Prostate gland (tissue), 2 donors: ENCODE measurements at regions not wholly inside any gene's neighbourhood (a gene's known extent, or its start where the extent isn't known, plus 50 kb on each side); places are given as distances from the start of the nearest gene placed in this dataset.

Experiments used
- DNase-seq: peaks from one replicate; pipeline ENCODE4 v3.0.0-alpha.2; 2019; ENCODE audit warnings: low spot score
- H3K27ac ChIP-seq, 2 donors: fragments of 200-600 bp; sonication (generic); 2 replicates each; pipeline ENCODE4 v1.5.1; 2017 to 2019
- H3K27me3 ChIP-seq: fragments of 200-600 bp; sonication (generic); replicated peaks from 2 replicates; pipeline ENCODE4 v1.5.1; 2019; ENCODE audit not compliant: insufficient read depth
- H3K36me3 ChIP-seq, 2 donors: fragments of 200-600 bp; sonication (generic); 1 replicate in 1 of 2; 2 replicates in 1 of 2; pipeline versions ENCODE4 v1.5.1 to v1.8.1; 2017 to 2019
- H3K4me1 ChIP-seq: fragments of 200-600 bp; sonication (generic); replicated peaks from 2 replicates; pipeline ENCODE4 v1.5.1; 2019
- H3K4me3 ChIP-seq, 2 donors: fragments of 200-600 bp; sonication (generic); 2 replicates each; pipeline ENCODE4 v1.5.1; 2017 to 2019
- H3K9me3 ChIP-seq: fragments of 200-600 bp; sonication (generic); 2 replicates; pipeline ENCODE4 v1.5.1; 2017
- CTCF ChIP-seq, 4 experiments: fragments of 200-600 bp in 2 of 4; fragments of 450-650 bp in 2 of 4; sonication (generic) in 2 of 4; IDR thresholded peaks; 1 replicate in 3 of 4; 2 replicates in 1 of 4; pipeline ENCODE4 v1.5.1; 2016 to 2019; ENCODE audit warnings: antibody characterized with exemption in 4 of 4, mild to moderate bottlenecking in 2 of 4, moderate library complexity in 2 of 4
- POLR2A ChIP-seq: fragments of 450-650 bp; IDR thresholded peaks from one replicate; pipeline ENCODE4 v1.6.1; 2016; ENCODE audit warnings: antibody characterized with exemption, mild to moderate bottlenecking
- POLR2AphosphoS5 ChIP-seq: sonication (generic); formaldehyde crosslinking; IDR thresholded peaks from one replicate; pipeline ENCODE4 v1.6.1; 2017; ENCODE audit warnings: antibody characterized with exemption
- WGBS: methylation state at CpG from one replicate; pipeline ENCODE4 v1.1.5; 2018; 5-methylcytosine and 5-hydroxymethylcytosine counted together
- intact Hi-C: fragments of 100-400 bp; cut with DNase I; formaldehyde crosslinking; loops from one replicate; pipeline ENCODE4 v1.14.2; 2022

DNA sequence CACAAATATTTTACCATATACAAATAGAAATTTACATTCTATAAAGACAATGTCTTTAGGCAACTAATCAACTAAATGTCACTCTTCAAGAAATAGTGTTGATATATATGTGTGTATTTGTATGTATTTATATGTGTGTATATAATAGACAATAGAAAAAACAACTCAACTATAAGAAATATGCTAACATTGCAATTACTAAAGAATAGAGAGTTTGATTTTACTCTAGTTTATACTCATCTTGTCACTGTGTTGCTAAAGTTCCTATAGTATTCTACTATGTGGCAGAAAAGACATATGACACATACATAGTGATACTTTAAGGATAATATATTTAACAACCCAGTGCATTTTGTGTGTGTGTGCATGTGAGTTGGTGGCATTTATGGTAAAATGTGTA lies 1728.3 kb downstream of the PLA2G4A start:
- no peak overlapping the region for H3K4me3 ChIP-seq
- H3K27ac ChIP-seq, result no peak overlapping the region
- H3K4me1 ChIP-seq, result no peaks in the 10 kb centered on the region
- no peaks in the 10 kb centered on the region for H3K27me3 ChIP-seq
- TF ChIP-seq POLR2AphosphoS5, result no peak
- no peak for TF ChIP-seq POLR2A
- no peak for TF ChIP-seq CTCF (IDR thresholded peaks at IDR 0.05)
- H3K9me3 ChIP-seq, result no peaks in the 10 kb centered on the region
- DNase-seq, result no peak
- no peaks in the 10 kb centered on the region for H3K36me3 ChIP-seq
- intact Hi-C loops, result no loop called here

DNA sequence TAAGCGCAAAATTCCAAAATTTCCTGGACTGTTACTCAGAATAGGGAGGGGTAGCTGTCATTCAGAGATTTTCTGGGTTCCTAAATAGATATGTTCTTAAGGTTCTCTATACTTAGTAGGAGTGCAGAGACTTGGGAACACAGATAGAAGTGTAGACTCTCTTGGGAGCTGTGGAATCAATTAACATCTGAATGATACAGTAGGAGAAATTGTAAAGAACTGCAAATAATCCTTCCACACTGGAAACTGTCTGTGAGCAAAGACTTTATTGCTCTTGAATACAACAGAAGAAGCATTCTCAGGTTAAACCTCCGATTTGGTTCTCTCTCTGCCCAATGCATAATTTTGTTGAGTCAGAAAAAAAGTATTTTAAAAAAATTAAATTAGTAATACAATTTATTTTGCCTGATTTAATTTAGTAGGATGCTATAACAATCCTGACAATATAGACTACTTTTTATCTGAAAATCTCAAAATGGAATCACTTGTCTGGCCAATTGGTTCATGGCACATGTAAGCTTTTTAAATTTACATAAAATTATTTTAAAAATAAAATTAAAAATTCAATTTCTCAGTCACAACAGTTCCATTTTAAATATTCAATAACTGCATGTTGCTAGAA lies 1754.3 kb downstream of the PLA2G4A start:
- no peak for TF ChIP-seq POLR2A
- TF ChIP-seq POLR2AphosphoS5, result no peak
- TF ChIP-seq CTCF (IDR thresholded peaks at IDR 0.05), result no peak
- Histone ChIP-seq H3K4me3 (no peak overlapping the region), H3K36me3 (no peaks in the 10 kb centered on the region), H3K27me3 (no peaks in the 10 kb centered on the region), H3K4me1 (no peaks in the 10 kb centered on the region), H3K27ac (no peak overlapping the region), H3K9me3 (no peaks in the 10 kb centered on the region)
- DNase-seq, result no peak
- intact Hi-C loops, result no loop called here
- WGBS, result 74% methylated on average over 2 of the region's 2 CpGs

GRCh38 chr1:188584119-188584518 lies 1755.4 kb downstream of the PLA2G4A start:
- no peaks in the 10 kb centered on the region for H3K36me3 ChIP-seq
- TF ChIP-seq POLR2AphosphoS5 (no peak), CTCF (IDR thresholded peaks at IDR 0.05) (no peak), POLR2A (no peak)

DNA sequence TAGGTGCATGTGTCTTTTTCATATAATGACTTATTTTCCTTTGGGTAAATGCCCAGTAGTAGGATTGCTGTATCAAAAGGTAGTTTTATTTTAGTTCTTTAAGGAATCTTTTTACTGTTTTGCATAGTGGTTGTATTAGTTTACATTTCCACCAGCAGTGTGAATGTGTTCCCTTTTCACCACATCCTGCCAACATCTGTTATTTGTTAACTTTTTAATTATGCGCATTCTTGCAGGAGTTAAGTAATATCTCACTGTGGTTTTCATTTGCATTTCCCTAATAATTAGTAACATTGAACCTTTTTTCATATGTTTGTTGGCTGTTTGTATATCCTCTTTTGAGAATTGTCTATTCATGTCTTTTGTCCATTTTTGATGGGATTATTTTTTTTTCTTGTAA lies 1761.9 kb downstream of the PLA2G4A start:
- no peak overlapping the region for H3K27ac ChIP-seq
- no peak overlapping the region for H3K4me3 ChIP-seq
- H3K9me3 ChIP-seq, result no peaks in the 10 kb centered on the region
- no peak for DNase-seq
- no peaks in the 10 kb centered on the region for H3K27me3 ChIP-seq
- TF ChIP-seq POLR2A (no peak), CTCF (IDR thresholded peaks at IDR 0.05) (no peak), POLR2AphosphoS5 (no peak)
- intact Hi-C loops, result no loop called here
- no peaks in the 10 kb centered on the region for H3K36me3 ChIP-seq
- no peaks in the 10 kb centered on the region for H3K4me1 ChIP-seq
- WGBS, result 100% methylated on average over 1 of the region's 1 CpG

More at GRCh38 chr1:188584119-188584518, 1755.4 kb downstream of the PLA2G4A start:
- H3K27me3 ChIP-seq, result no peaks in the 10 kb centered on the region
- intact Hi-C loops, result no loop called here
- no peaks in the 10 kb centered on the region for H3K4me1 ChIP-seq
- 81% methylated on average over 2 of the region's 2 CpGs for WGBS
- DNase-seq, result no peak
- H3K4me3 ChIP-seq, result no peak overlapping the region
- no peaks in the 10 kb centered on the region for H3K9me3 ChIP-seq
- H3K27ac ChIP-seq, result no peak overlapping the region

GRCh38 chr1:188594542-188595235 lies 1765.9 kb downstream of the PLA2G4A start:
- Histone ChIP-seq H3K36me3 (no peaks in the 10 kb centered on the region), H3K9me3 (no peaks in the 10 kb centered on the region), H3K4me3 (no peak overlapping the region), H3K27ac (no peak overlapping the region), H3K4me1 (no peaks in the 10 kb centered on the region), H3K27me3 (no peaks in the 10 kb centered on the region)
- intact Hi-C loops, result no loop called here
- WGBS, result 83% methylated on average over 5 of the region's 5 CpGs
- TF ChIP-seq POLR2A (no peak), CTCF (IDR thresholded peaks at IDR 0.05) (no peak), POLR2AphosphoS5 (no peak)
- no peak for DNase-seq
